SKM-1 treated with dmso at 0.1 percent for 144 hours (cell line): ENCODE measurements at regions not wholly inside any gene's neighbourhood (a gene's known extent, or its start where the extent isn't known, plus 50 kb on each side); places are given as distances from the start of the nearest gene placed in this dataset.

Source experiments
- DNase-seq: peaks from one replicate; lab custom pipeline; 2025; ENCODE audit not compliant: unreplicated experiment; lab: John Stamatoyannopoulos, UW

- no peak for DNase-seq
Observed at GRCh38 chr11:106327637-106328036, 250.2 kb downstream of the AASDHPPT start.

GRCh38 chr11:106329273-106330018 is 252.0 kb downstream of the AASDHPPT start:
- no peak for DNase-seq

- DNase-seq: no peak
Observed at GRCh38 chr11:106331176-106331575, 253.7 kb downstream of the AASDHPPT start.

GRCh38 chr11:106333678-106334077 is 256.2 kb downstream of the AASDHPPT start:
- DNase-seq: no peak

GRCh38 chr11:106344394-106344793 is 266.9 kb downstream of the AASDHPPT start:
- no peak for DNase-seq

GRCh38 chr11:106344966-106345365 is 267.5 kb downstream of the AASDHPPT start:
- DNase-seq: no peak

- no peak for DNase-seq
Observed at GRCh38 chr11:106353031-106353430, 275.6 kb downstream of the AASDHPPT start.

- DNase-seq: no peak
Observed at GRCh38 chr11:106369224-106369623, 291.8 kb downstream of the AASDHPPT start.

GRCh38 chr11:106378513-106379179 is 301.2 kb downstream of the AASDHPPT start:
- DNase-seq: no peak

GRCh38 chr11:106379265-106379664 is 301.8 kb downstream of the AASDHPPT start:
- DNase-seq: no peak

GRCh38 chr11:106379712-106380111 is 302.2 kb downstream of the AASDHPPT start:
- no peak for DNase-seq

- DNase-seq: no peak
Observed at GRCh38 chr11:106381895-106382294, 304.4 kb downstream of the AASDHPPT start.

- no peak for DNase-seq
Observed at GRCh38 chr11:106384429-106384828, 307.0 kb downstream of the AASDHPPT start.

GRCh38 chr11:106386519-106386918 is 309.1 kb downstream of the AASDHPPT start:
- no peak for DNase-seq

GRCh38 chr11:106389101-106389500 is 311.6 kb downstream of the AASDHPPT start:
- no peak for DNase-seq

GRCh38 chr11:106390078-106390477 is 312.6 kb downstream of the AASDHPPT start:
- DNase-seq: no peak

- no peak for DNase-seq
Observed at GRCh38 chr11:106391771-106392420, 314.4 kb downstream of the AASDHPPT start.

GRCh38 chr11:106395716-106396349 is 318.4 kb downstream of the AASDHPPT start:
- DNase-seq: no peak

GRCh38 chr11:106397787-106398501 is 320.5 kb downstream of the AASDHPPT start:
- DNase-seq: no peak

- no peak for DNase-seq
Observed at GRCh38 chr11:106398502-106399075, 321.1 kb downstream of the AASDHPPT start.

GRCh38 chr11:106399076-106399511 is 321.6 kb downstream of the AASDHPPT start:
- DNase-seq: no peak
